ENCODE measurements at regions not wholly inside any gene's neighbourhood (a gene's known extent, or its start where the extent isn't known, plus 50 kb on each side); places are given as distances from the start of the nearest gene placed in this dataset.

DNA sequence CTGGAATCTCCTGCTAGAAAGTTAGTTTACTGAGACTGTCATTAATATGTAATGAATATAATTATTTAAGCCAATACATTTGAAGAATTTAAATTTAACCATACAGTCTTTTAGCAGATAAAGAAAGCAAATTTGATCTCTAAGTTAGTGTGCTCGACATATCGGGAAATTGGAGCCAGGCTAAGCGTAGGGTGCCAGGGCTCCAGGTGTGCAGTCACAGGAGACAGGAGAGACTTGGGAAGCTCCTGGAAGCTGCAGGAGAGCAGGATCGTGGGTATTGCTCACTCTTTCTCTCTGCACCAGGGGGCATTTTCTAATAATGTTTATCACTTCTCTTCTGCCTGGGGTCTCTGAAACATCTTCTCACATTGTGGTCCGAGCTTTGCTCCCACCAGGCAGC is 342.0 kb upstream of the ANKRD30A start:
- TF ChIP-seq POLR2A (IDR thresholded peaks at IDR 0.05), result no peak
- TF ChIP-seq, protein P1, sequence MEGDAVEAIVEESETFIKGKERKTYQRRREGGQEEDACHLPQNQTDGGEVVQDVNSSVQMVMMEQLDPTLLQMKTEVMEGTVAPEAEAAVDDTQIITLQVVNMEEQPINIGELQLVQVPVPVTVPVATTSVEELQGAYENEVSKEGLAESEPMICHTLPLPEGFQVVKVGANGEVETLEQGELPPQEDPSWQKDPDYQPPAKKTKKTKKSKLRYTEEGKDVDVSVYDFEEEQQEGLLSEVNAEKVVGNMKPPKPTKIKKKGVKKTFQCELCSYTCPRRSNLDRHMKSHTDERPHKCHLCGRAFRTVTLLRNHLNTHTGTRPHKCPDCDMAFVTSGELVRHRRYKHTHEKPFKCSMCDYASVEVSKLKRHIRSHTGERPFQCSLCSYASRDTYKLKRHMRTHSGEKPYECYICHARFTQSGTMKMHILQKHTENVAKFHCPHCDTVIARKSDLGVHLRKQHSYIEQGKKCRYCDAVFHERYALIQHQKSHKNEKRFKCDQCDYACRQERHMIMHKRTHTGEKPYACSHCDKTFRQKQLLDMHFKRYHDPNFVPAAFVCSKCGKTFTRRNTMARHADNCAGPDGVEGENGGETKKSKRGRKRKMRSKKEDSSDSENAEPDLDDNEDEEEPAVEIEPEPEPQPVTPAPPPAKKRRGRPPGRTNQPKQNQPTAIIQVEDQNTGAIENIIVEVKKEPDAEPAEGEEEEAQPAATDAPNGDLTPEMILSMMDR (IDR thresholded peaks at IDR 0.05 in 4 of 5, conservative IDR thresholded peaks at IDR 0.05 in 1 of 5), result no peak

Data from gastrocnemius medialis (tissue), 4 donors.